HUES64 (cell line): ENCODE measurements at regions not wholly inside any gene's neighbourhood (a gene's known extent, or its start where the extent isn't known, plus 50 kb on each side); places are given as distances from the start of the nearest gene placed in this dataset.

ENCODE experiments used
- H3K27ac ChIP-seq: 2 replicates; pipeline ENCODE4 v1.7.0; 2013; ENCODE audit warnings: low read depth, low read length, inconsistent platforms
- H3K27me3 ChIP-seq: 2 replicates; pipeline ENCODE4 v1.6.1; 2013; ENCODE audit warnings: mild to moderate bottlenecking, low read length; ENCODE audit not compliant: insufficient read depth
- H3K36me3 ChIP-seq: 2 replicates; pipeline ENCODE4 v1.6.1; 2013; ENCODE audit warnings: mild to moderate bottlenecking, low read length; ENCODE audit not compliant: insufficient read depth
- H3K4me1 ChIP-seq: 2 replicates; pipeline ENCODE4 v1.6.1; 2013; ENCODE audit warnings: mild to moderate bottlenecking, low read length, moderate library complexity; ENCODE audit not compliant: insufficient read depth
- H3K4me3 ChIP-seq: 2 replicates; pipeline ENCODE4 v1.5.1; 2013; ENCODE audit warnings: mild to moderate bottlenecking, low read length, moderate library complexity
- H3K9ac ChIP-seq: 2 replicates; pipeline ENCODE4 v1.6.1; 2013; ENCODE audit warnings: mild to moderate bottlenecking, low read depth, low read length
- H3K9me3 ChIP-seq: 2 replicates; pipeline ENCODE4 v1.6.1; 2013; ENCODE audit warnings: low read depth, low read length; ENCODE audit not compliant: insufficient read depth
- WGBS: fragments of 150-250, 120-280 bp; methylation state at CpG from one replicate; pipeline ENCODE4 v1.1.7; 2013; ENCODE audit warnings: missing lambda C conversion rate; 5-methylcytosine and 5-hydroxymethylcytosine counted together

- Histone ChIP-seq H3K36me3 (no peaks in the 10 kb centered on the region), H3K9me3 (no peaks in the 10 kb centered on the region), H3K4me1 (peaks cover 8% of the 10 kb centered on the region; the same call in 1 of the 2 replicates), H3K4me3 (no peak overlapping the region), H3K27me3 (no peaks in the 10 kb centered on the region), H3K9ac (no peak overlapping the region), H3K27ac (no peak overlapping the region)
- WGBS: 96% methylated on average over 5 of the region's 5 CpGs
Observed at GRCh38 chr2:20523799-20524187, 76.9 kb downstream of the RHOB start.

GRCh38 chr2:20524412-20525040, 77.7 kb downstream of the RHOB start:
- 74% methylated on average over 16 of the region's 16 CpGs for WGBS
- Histone ChIP-seq H3K9me3 (no peaks in the 10 kb centered on the region), H3K4me3 (no peak overlapping the region), H3K4me1 (peaks cover 8% of the 10 kb centered on the region; the same call in 1 of the 2 replicates), H3K36me3 (no peaks in the 10 kb centered on the region), H3K27ac (no peak overlapping the region), H3K9ac (no peak overlapping the region), H3K27me3 (no peaks in the 10 kb centered on the region)

- no peaks in the 10 kb centered on the region for H3K9me3 ChIP-seq
- peaks cover 8% of the 10 kb centered on the region; the same call in 1 of the 2 replicates for H3K4me1 ChIP-seq
- H3K27ac ChIP-seq: no peak overlapping the region
- H3K4me3 ChIP-seq: no peak overlapping the region
- 85% methylated on average over 17 of the region's 17 CpGs for WGBS
- no peaks in the 10 kb centered on the region for H3K27me3 ChIP-seq
- H3K36me3 ChIP-seq: no peaks in the 10 kb centered on the region
- no peak overlapping the region for H3K9ac ChIP-seq
Observed at GRCh38 chr2:20525041-20526035, 78.5 kb downstream of the RHOB start.

GRCh38 chr2:20526160-20526559, 79.3 kb downstream of the RHOB start:
- no peak overlapping the region for H3K9ac ChIP-seq
- H3K27me3 ChIP-seq: no peaks in the 10 kb centered on the region
- H3K9me3 ChIP-seq: no peaks in the 10 kb centered on the region
- WGBS: 87% methylated on average over 2 of the region's 3 CpGs
- peaks cover 8% of the 10 kb centered on the region; the same call in 1 of the 2 replicates for H3K4me1 ChIP-seq
- no peak overlapping the region for H3K27ac ChIP-seq
- no peaks in the 10 kb centered on the region for H3K36me3 ChIP-seq
- H3K4me3 ChIP-seq: no peak overlapping the region

- no peak overlapping the region for H3K27ac ChIP-seq
- WGBS: 83% methylated on average over 4 of the region's 5 CpGs
- no peaks in the 10 kb centered on the region for H3K27me3 ChIP-seq
- no peak overlapping the region for H3K4me3 ChIP-seq
- peaks cover 8% of the 10 kb centered on the region; the same call in 1 of the 2 replicates for H3K4me1 ChIP-seq
- H3K9me3 ChIP-seq: no peaks in the 10 kb centered on the region
- no peaks in the 10 kb centered on the region for H3K36me3 ChIP-seq
- H3K9ac ChIP-seq: no peak overlapping the region
Observed at GRCh38 chr2:20526708-20527107, 79.8 kb downstream of the RHOB start.

GRCh38 chr2:20528713-20529112, 81.8 kb downstream of the RHOB start:
- H3K27me3 ChIP-seq: no peaks in the 10 kb centered on the region
- H3K27ac ChIP-seq: no peak overlapping the region
- 73% methylated on average over 1 of the region's 2 CpGs for WGBS
- no peak overlapping the region for H3K4me3 ChIP-seq
- H3K9ac ChIP-seq: no peak overlapping the region
- peaks cover 8% of the 10 kb centered on the region; the same call in 1 of the 2 replicates for H3K4me1 ChIP-seq
- no peaks in the 10 kb centered on the region for H3K36me3 ChIP-seq
- no peaks in the 10 kb centered on the region for H3K9me3 ChIP-seq

GRCh38 chr2:20530520-20530919, 83.6 kb downstream of the RHOB start:
- Histone ChIP-seq H3K4me1 (peaks cover under 1% of the 10 kb centered on the region; the same call in 1 of the 2 replicates), H3K27ac (no peak overlapping the region), H3K9ac (no peak overlapping the region), H3K4me3 (no peak overlapping the region), H3K36me3 (no peaks in the 10 kb centered on the region), H3K9me3 (no peaks in the 10 kb centered on the region), H3K27me3 (no peaks in the 10 kb centered on the region)
- 81% methylated on average over 6 of the region's 6 CpGs for WGBS

- Histone ChIP-seq H3K27me3 (no peaks in the 10 kb centered on the region), H3K4me1 (peaks cover 7% of the 10 kb centered on the region), H3K27ac (no peak overlapping the region), H3K9me3 (no peaks in the 10 kb centered on the region), H3K9ac (no peak overlapping the region), H3K36me3 (no peaks in the 10 kb centered on the region), H3K4me3 (no peak overlapping the region)
- 92% methylated on average over 8 of the region's 8 CpGs for WGBS
Observed at GRCh38 chr2:20531633-20532262, 84.9 kb downstream of the RHOB start.

GRCh38 chr2:20532634-20533437, 86.0 kb downstream of the RHOB start:
- Histone ChIP-seq H3K36me3 (no peaks in the 10 kb centered on the region), H3K27ac (no peak overlapping the region), H3K9ac (no peak overlapping the region), H3K9me3 (no peaks in the 10 kb centered on the region), H3K4me3 (no peak overlapping the region), H3K4me1 (peaks cover 18% of the 10 kb centered on the region), H3K27me3 (no peaks in the 10 kb centered on the region)
- 81% methylated on average over 17 of the region's 17 CpGs for WGBS

GRCh38 chr2:20533993-20534622, 87.2 kb downstream of the RHOB start:
- Histone ChIP-seq H3K9me3 (no peaks in the 10 kb centered on the region), H3K27me3 (no peaks in the 10 kb centered on the region), H3K27ac (no peak overlapping the region), H3K36me3 (no peaks in the 10 kb centered on the region), H3K9ac (no peak overlapping the region), H3K4me1 (peaks cover 25% of the 10 kb centered on the region), H3K4me3 (no peak overlapping the region)
- WGBS: 90% methylated on average over 10 of the region's 10 CpGs
